Endometrium (tissue), 2 donors: ENCODE measurements at regions not wholly inside any gene's neighbourhood (a gene's known extent, or its start where the extent isn't known, plus 50 kb on each side); places are given as distances from the start of the nearest gene placed in this dataset.
"Not testable (repeated sequence)": the region's sequence is repeated elsewhere in the genome, so short reads cannot be mapped to it uniquely, and the experiment has no call there.

ENCODE experiments used
- FAIRE-seq: peaks from 2 replicates; lab custom pipeline; 2012; peaks lifted over from hg19 to GRCh38; lab: Jason Lieb, UNC
- donor health status: control.
- donor health status: control.

DNA sequence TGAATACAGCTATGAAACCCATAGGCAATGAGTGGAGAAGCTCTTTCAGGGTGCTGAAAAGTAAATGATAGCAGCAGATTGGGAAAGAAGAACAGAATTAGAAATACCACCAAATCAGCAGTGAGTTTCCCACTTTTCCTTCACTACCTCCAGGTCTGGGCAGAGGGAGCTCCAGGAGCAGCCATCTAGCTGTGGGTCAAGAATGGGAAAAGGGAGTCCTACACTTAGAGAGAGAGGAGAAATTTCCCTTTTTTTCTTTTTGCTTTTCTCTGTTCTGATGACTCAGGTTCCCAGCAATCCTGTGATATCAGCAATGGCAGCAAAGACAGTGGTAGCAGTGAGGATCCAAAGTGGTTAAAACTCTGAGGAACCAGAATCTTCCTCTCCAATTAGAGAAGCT lies 263.9 kb downstream of the NXPE2 start:
- FAIRE-seq = no peak

DNA sequence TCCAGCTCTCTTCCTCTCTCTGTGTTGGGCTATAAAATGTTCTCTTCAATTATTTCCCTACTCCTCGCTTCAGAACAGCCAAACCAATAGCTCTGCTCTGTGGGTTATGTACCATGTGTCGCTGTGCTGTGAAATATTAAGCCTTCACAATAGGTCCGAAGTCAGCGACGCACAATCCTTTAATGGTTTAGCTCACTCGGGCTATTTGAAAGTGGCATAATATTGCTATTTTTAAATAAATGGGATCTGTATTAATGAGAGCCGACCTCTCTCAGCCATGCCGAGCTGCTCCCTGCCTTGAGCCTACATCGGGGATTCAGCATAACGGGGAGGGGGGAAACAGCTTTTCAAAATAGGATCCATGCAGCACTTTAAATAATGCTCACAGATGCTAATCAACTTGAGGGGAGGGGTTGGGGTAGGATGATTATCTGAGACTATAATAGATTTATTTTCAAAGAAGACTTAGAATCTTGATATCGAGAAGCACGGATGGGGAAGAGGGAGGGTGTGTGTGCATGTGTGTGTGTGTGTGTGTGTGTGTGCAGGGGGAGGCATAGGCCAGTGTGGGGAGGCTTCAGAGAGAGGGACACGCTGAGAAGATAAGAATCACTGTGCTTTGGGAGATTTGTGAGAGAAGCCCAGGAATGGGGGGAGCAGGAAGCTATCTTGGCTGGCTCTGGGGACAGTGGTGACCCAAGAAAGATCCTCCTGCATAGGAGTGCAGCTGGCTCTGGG lies 271.5 kb downstream of the NXPE2 start:
- no peak for FAIRE-seq

DNA sequence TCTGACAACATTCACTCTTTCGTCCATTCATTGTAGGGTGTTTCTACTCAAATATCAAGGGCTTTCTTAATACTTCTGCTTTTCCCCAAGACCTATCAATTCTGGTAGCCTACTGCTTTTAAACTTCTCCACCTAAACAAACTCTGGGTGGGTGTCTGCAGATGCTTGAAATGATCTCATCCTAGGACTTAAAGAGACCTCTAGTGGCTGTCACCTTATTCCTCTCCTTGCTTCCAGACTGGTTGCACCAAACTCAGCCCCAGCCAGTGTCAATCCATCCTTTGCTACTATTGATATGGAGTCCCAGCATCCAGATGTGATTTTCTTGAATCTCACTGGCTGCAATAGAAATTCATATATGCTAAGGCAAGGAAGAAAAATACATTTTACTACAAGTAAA lies 274.7 kb downstream of the NXPE2 start:
- no peak for FAIRE-seq

DNA sequence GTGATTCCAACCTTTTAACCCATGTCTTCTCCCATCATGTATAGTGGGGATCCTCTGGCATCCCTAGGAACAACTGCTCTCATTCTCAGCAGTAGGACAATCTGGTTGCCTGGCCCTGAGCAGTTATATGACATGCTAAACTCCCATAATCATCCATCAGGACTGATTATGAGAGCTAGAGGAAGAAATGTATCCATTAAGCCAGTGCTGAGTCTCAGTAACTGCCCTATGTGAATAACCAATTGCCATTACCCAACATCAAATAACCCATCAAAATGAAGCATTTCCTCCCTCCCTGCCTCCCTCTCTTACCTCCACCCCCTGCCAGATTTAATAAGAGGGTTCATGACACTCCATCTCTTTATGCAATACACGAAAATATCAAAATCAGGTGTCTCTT lies 277.6 kb downstream of the NXPE2 start:
- no peak for FAIRE-seq

DNA sequence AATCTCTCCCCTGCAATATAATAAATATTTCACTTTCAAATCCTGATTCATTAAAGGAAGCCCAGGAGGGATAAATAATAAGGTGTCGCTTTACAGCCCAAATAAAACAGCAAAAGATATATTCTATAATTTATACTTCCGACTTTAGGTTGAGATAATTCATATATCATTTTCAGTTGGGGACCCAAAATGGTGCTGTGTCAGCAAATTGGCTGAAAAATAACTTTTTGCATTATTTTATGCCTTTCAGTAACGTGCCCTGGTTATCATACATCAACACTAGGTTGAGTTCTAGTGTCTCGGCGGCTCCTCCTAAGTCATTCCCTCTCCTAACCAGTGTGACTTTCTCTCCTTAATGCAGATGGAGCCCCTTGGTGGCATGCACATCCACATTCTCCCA lies 278.2 kb downstream of the NXPE2 start:
- no peak for FAIRE-seq

DNA sequence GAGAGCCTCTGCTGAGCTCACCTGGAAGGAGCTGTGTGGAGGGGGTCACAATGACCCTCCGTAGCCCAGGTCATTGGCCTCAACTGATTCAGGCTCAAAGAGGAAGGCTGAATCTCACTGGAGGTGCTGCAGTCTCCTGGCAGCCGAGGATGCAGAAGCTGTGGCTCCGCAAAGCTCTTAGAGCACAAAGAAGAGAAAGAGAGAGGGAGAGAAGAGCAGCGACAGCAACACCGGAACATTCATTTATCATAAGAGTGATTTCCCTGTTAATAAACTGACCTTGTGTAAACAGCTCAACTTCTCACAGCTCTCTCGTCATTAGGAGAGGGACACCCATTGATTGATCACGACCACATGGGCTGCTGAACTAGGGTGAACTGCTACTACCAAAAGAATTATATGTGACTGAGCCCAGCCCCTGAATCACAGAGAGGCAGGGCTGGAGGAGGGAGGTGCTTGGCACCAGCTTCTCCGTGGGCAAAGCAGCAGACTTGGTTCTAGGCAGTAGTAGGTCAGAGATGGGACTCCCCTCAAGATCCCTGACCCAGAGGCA lies 281.7 kb downstream of the NXPE2 start:
- FAIRE-seq = no peak

DNA sequence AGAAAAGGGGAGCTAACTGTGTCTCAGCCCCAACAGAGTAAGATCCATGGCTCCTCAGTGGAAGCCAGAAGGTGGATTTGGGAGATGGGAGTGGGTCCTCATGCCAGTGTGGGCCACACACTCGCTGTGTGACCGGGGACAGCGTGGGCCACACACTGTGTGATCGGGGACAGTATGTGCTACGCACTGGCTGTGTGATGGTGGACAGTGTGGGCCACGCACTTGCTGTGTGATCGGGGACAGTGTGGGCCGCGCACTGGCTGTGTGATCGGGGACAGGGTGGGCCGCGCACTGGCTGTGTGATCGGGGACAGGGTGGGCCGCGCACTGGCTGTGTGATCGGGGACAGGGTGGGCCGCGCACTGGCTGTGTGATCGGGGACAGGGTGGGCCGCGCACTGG lies 282.5 kb downstream of the NXPE2 start:
- FAIRE-seq = not testable (repeated sequence)

DNA sequence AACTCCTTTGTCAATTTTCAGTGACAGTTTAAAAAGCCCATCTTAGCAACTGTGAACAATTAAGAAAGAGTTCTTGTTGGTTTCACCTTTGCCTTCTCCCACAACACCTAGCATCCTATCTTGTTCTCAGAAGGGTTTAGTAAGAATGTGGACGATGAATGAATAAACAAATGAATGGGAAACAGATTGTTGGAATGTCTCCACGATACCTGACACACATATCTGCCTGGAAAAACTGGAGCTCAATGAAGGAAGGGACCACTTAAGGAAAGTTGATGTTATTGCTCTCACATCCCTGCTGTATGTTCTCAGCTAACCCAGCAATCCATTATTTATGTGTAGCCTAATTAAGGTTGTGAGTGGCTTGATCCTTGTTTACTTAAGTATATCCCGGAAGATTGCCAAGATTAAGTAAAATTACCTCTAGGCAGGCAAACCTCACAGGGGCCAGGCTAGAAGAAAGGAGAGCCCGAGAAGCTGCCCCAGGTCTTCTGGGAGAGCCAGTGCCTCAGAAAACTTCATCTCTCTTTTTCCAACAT lies 286.4 kb downstream of the NXPE2 start:
- FAIRE-seq = no peak

DNA sequence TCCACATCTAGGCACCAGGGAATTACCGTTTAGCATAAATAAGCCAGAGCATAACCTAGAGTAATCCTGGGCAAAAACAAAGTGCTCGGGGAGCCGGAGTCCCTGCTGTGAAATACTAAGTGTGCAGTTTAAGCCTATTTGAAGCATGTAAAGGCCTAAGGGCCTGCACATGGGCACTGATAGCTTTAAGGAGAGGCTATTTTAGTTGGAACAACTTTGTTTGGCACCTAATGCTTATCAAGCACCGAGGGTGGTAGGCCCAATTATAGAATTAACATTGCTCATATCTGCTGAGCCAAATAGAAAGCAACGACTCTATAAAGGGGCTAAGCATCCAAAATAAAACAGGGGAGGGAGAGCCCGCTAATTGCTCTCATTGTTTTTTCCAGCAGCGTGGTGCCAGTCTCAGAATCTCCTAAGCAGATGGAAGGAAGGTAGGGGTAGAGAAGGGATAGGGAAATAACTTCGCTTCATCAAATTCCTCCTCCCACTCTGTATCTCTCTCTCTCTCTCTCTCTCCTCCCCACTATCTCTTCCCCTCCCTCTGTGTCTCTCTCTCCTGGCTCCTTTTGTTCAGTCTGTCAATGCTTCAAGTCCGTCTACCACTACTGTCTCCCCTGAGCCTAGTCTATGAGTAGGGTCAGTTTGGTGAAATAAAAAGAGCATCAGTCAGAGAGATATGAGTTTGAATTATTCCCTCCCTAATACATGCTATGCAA lies 292.8 kb downstream of the NXPE2 start:
- FAIRE-seq = no peak

DNA sequence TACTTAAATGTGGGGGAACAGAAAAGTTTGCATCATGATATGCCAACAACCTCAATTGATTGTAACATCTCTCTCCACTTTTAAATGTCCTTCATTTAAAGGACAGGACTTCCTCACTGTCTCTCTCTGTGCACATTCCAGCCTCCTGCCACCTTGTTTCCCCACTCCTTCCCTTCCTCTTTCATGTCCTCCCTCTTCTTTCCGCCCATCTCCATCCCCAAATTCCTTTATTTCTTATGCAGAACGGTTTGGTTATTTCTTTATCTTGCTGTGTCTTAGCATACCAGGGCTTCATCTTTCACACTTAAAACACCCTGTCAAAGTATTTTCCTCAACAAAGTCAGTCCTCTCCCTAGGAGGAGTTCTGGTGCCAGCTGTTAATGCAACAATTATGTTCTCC lies 293.8 kb downstream of the NXPE2 start:
- FAIRE-seq = no peak

DNA sequence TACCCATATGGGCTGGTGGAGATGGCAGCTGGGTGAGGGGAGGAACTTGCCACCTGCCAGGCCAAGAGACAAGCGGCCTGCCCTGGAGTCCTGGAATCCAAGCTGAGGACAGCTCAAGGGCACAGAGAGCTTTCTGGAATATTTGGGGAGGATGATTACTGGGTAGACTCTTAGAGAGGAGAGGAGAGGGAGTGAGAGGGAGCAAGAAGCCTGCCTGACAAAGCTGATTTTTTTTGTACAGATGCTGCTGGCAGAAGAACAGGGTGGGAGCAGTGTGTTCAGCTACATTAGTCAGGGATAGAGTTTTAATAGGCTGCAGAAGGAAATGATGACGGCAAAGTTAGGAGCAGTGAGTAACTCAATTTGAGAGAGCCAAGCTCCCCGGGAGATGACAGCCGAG lies 299.3 kb downstream of the NXPE2 start:
- FAIRE-seq = no peak

DNA sequence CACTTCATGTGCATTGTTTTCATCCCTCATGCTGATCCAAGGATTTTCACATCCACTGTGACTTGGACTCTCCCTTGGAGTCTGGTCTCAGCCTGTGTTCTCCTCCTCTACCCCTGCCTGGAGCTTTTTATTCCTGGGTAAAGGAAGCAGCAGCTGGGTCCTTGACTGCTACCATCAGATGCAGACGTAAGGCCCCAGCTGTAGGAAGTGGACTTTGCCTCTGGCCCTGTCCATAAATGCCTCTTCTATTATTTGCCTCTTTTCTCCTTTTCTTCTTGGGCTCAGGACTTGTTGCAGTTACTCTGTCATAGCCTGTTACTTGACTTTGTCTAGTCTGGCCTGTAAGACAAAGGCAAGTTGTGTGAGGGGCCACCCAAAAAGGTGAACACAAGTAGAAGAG lies 303.8 kb downstream of the NXPE2 start:
- no peak for FAIRE-seq

DNA sequence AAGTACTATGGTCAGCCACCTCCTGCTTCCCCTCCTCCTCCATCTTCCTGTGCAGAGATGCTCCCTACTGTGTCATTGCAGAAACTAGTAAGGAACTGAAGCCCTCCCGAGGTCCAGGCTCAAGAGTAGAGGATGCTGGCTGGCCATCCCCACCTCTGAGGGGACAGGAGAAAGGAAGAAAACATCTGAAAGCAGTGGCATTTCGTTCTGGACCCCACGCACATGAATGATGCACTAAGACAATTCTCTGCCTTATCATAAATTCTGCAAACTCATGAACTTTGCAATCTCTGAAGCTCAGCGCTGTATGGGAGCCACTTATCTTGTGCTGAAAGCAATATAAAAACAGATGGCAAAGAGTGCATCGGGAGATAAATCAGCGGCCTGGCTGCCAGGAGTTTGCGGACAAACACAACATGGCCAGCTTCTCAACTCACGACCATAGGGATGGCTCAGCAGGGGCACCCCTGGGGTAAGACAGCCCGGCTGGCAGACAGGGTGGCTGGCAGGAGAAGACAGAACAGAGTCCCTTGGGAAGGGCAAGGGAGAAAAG lies 306.4 kb downstream of the NXPE2 start:
- FAIRE-seq = no peak

DNA sequence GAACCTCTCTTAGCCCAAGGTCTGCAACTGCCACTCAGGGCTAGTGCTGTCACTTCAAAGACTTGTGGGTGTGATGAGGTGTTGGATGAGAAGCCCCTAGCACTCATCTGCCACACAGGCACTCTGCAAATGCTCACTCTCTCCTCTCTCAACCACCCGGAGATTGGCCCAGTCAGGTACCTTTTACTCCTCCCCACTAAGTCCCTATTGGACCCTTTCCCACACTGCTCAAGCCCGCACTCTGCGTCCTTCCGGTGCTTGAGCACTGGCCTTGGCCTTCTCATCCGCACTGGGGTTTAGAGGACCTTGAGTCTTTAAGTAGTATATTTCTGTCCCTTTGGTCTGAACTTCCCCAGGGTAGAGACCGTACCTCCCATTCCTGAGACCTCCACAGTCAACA lies 308.0 kb downstream of the NXPE2 start:
- no peak for FAIRE-seq

DNA sequence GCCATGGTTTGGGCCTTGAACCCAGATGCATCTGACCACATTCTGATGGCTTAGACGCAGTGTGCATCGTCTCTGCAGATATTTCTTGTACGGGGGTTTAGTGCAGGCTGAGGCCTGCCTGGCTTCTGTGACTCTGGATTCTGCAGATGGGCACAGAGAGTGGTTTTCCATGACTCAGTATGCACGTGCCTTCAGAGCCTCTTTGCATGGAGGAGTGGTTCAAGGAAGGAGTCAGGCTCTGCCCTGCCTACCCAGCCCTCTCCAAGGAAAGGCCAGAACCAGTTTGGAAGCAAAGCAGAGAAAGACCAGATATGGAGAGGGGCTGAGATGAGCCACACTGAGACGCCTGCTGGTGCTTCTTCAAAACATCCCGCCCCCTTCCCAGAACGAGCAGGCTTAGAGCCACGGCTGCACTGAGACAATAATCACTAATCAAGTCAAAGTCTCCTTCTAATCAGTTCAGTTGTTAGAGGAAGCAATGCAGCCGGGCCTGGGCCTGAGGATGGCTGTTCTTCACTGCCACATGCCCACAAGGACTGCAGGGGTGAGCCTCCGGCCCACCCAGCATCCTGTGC lies 308.9 kb downstream of the NXPE2 start:
- FAIRE-seq = no peak

DNA sequence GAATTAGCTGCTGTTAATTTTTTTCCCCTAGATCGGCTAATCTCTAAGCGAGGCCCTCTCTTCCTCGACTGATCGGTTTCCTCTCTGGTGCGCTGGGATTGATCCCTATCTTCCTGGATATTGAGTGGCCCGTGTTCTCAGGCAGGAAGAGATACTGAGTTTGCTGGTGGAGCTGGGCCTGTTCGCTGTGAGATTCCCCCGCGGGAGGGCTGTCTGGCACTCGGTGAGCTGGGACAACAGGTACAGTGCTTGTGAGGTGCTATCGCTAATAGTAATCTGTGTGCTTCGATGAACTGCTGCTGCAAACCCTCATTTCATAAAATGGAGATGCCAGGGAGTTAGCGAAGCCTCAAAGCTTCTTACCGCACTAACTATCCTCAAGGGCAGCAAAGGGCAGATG lies 310.3 kb downstream of the NXPE2 start:
- no peak for FAIRE-seq

DNA sequence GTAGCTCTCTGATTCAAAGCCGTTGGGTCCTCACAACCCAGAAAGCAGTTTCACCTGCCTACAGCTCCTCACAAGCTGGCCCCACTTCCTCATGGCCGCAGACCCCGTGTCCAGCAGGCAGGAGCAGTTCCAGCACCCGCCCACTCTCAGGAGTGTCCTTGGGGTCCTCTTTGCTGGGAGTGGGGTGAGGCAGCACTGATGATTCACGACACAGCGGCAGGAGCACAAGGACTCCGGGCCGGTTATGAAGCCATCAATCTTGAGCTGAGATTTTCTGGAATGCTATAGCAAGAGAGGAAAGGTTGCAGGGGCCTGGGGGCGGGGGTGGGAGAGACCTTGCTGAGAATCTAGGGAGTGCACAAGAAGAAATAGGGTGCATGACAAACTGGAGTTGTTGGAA lies 311.2 kb downstream of the NXPE2 start:
- no peak for FAIRE-seq

DNA sequence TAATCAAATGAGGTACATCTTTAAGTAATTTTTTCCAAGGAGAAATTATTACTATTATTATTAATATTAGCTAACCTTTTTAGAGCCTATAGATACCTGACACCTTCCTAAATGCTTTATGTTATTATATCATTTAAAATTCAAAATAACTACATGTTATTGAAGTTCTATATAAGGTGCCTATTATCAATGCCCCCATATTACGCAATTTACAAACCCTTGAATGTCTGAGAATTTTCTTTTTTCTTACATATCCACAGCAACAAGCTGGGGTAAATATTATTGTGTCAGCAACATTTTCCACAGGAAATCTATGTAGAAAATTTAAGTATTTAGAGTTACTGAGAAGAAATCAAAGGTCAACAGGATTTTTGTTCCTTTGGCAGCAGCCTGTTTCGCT lies 327.3 kb downstream of the NXPE2 start:
- FAIRE-seq = no peak

DNA sequence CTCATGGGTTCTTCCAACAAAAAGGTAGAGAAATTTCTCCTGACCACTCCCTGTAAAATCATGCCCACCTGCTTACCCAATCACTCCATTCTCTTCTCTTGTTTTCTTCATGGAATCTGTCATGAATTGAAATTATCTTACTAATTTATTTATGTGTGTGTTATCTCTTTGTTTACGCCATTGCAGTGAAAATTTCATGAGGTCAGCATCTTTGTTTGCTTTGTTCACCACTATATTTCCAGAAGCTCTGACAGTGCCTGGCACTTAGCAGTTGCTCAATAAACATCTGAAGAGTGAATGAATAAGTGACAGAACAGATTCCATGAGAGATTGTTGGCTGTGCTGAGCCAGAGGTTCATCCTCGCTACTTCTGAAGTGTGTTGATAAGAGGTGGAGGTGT lies 329.5 kb downstream of the NXPE2 start:
- FAIRE-seq = no peak

DNA sequence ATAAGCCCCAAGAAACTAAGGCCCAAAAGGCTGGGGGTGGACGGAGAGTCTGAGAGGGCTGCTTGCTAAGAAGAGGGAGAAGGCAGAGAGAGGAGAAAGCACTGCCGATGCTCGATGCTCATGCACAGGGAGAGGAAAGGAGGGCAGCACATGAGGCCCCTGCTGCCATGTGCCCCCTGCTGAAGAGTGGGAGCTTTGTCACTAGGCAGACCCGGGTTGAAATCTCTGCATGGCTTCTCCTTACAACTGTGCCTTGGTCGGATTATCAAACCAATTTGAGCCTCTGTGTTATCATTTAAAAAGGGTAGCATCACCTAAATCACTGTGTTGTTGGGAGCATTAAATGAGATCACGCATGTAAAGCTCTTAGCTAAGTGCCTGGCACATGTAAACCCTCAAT lies 330.5 kb downstream of the NXPE2 start:
- no peak for FAIRE-seq

DNA sequence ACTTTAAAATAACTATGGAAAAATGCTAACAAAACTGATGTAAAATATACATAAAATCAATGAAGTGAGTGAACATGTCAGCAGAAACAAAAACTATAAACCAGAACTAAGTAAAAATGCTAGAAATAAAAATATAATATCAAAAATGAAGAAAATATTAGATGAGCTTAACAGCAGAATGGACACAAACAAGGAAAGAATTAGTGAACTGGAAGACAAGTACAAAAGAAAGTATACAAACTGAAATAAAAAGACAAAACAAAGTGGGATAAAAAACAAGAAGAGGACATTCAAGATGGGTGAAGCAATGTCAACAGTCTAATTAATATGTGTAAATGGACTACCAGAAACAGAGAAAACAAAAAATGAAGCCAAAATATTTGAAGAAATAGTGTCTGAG lies 339.2 kb downstream of the NXPE2 start:
- no peak for FAIRE-seq

DNA sequence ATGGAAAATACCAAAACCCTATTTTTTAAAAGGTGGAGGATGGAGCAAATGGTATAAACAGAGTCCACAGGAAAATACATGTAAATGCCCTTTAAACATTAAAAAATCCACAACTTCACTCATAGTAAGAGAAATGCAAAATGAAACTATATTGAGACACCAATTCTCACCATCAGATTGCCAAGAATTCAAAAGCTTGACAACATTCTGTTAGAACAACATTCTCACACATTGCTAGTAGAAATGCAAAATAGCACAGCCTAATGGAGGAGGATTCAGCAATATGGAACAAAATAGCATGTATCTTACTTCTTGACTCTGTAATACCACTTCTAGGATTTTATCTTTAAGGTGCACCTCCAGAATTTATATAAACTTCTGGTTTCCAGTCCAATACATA lies 351.8 kb downstream of the NXPE2 start:
- no peak for FAIRE-seq
